HEK293 (cell line): ENCODE measurements at regions not wholly inside any gene's neighbourhood (a gene's known extent, or its start where the extent isn't known, plus 50 kb on each side); places are given as distances from the start of the nearest gene placed in this dataset.

Experiments
- ZNF121 ChIP-seq: fragments of 450-650 bp; formaldehyde crosslinking; IDR thresholded peaks from 2 replicates; pipeline ENCODE4 v1.5.1; 2016; ENCODE audit warnings: missing biosample characterization, missing genetic modification characterization
- ZNF138 ChIP-seq: fragments of 450-650 bp; formaldehyde crosslinking; IDR thresholded peaks from 2 replicates; pipeline ENCODE4 v1.5.1; 2016; ENCODE audit warnings: missing biosample characterization, missing genetic modification characterization, borderline replicate concordance
- ZNF292 ChIP-seq: fragments of 450-650 bp; formaldehyde crosslinking; IDR thresholded peaks from 2 replicates; pipeline ENCODE4 v1.5.1; 2016; ENCODE audit warnings: low read depth, missing biosample characterization, missing genetic modification characterization, borderline replicate concordance

GRCh38 chr7:113289140-113289740 is 170.9 kb upstream of the SMIM30 start:
- no peak for TF ChIP-seq ZNF121 (tag by site-specific recombination)
- no peak for TF ChIP-seq ZNF138
- no peak for TF ChIP-seq ZNF292 (tag by site-specific recombination)
